Activated T-helper 17 cell treated with anti-CD3 and anti-CD28 coated beads, Interleukin-2, amount 50 U/mL, for 72 hours (primary cell): ENCODE measurements at regions not wholly inside any gene's neighbourhood (a gene's known extent, or its start where the extent isn't known, plus 50 kb on each side); places are given as distances from the start of the nearest gene placed in this dataset.
"Not testable (repeated sequence)": the region's sequence is repeated elsewhere in the genome, so short reads cannot be mapped to it uniquely, and the experiment has no call there.

Source experiments
- ATAC-seq: fragments of 150-1000 bp; cut with Tn5 transposase; replicated peaks from 2 replicates; pipeline ENCODE4 v1.10.0; 2021; ENCODE audit warnings: mild to moderate bottlenecking, moderate library complexity
- H3K27ac Mint-ChIP-seq: one replicate; pipeline ENCODE4 v1.8.0; 2022; ENCODE audit warnings: mixed read lengths
- H3K27me3 Mint-ChIP-seq: one replicate; pipeline ENCODE4 v1.8.0; 2022; ENCODE audit warnings: mixed read lengths
- H3K36me3 Mint-ChIP-seq: one replicate; pipeline ENCODE4 v1.8.0; 2022; ENCODE audit warnings: low read depth, mild to moderate bottlenecking, mixed read lengths
- H3K4me1 Mint-ChIP-seq: one replicate; pipeline ENCODE4 v1.8.0; 2022; ENCODE audit warnings: mixed read lengths
- H3K4me3 Mint-ChIP-seq: one replicate; pipeline ENCODE4 v1.8.0; 2022; ENCODE audit warnings: mild to moderate bottlenecking, mixed read lengths
- H3K9me3 Mint-ChIP-seq: one replicate; pipeline ENCODE4 v1.8.0; 2022; ENCODE audit warnings: mixed read lengths

GRCh38 chr17:79560527-79560926, 50.3 kb downstream of the RBFOX3 start:
- Mint-ChIP-seq H3K36me3 (no peaks in the 10 kb centered on the region), H3K27me3 (peaks cover 48% of the 10 kb centered on the region), H3K4me1 (peaks cover 4% of the 10 kb centered on the region), H3K27ac (no peak overlapping the region), H3K9me3 (no peaks in the 10 kb centered on the region), H3K4me3 (no peak overlapping the region)
- ATAC-seq, result no peak

DNA sequence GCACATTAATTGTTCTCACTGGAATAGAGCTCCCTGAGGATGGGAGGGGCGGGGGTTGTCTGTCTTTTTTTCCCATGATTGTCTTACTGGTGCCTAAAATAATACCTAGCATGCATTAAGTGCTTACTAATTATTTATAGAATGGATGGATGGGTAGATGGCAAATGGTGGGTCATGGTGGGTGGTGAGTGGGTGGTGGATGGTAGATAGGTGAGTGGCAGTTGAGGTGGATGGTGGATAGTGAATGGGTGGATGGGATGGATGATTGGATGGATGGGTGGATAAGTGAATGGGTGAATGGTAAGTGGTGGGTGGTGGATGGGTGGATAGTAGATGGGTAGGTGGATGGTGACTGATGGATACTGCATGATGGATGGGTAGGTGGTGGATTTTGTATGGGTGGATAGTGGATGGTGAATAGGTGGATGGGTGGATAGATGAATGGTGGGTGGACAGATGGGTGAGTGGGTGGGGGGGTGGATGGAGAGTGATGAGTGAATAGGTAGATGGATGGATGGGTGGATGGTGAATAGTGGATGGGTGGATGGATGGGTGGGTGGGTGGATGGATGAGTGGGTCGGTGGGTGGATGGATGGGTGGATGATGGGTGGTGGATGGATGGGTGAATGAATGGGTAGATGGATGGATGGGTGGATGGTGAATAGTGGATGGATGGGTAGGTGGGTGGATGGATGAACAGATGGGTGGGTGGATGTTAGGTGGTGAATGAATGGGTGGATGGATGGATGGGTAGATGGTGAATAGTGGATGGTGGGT, 51.6 kb downstream of the RBFOX3 start:
- no peak for ATAC-seq
- Mint-ChIP-seq H3K4me3 (no peak overlapping the region), H3K4me1 (peaks cover 4% of the 10 kb centered on the region), H3K27ac (no peak overlapping the region), H3K9me3 (no peaks in the 10 kb centered on the region), H3K27me3 (peaks cover 47% of the 10 kb centered on the region), H3K36me3 (no peaks in the 10 kb centered on the region)

GRCh38 chr17:79558091-79558900, 52.6 kb downstream of the RBFOX3 start:
- no peak for ATAC-seq
- Mint-ChIP-seq H3K4me3 (no peak overlapping the region), H3K9me3 (no peaks in the 10 kb centered on the region), H3K36me3 (no peaks in the 10 kb centered on the region), H3K27ac (no peak overlapping the region), H3K27me3 (peaks cover 37% of the 10 kb centered on the region), H3K4me1 (peaks cover 4% of the 10 kb centered on the region)

- H3K27me3 Mint-ChIP-seq, result peaks cover 37% of the 10 kb centered on the region
- no peaks in the 10 kb centered on the region for H3K36me3 Mint-ChIP-seq
- peaks cover 4% of the 10 kb centered on the region for H3K4me1 Mint-ChIP-seq
- H3K9me3 Mint-ChIP-seq, result no peaks in the 10 kb centered on the region
- no peak overlapping the region for H3K4me3 Mint-ChIP-seq
- no peak for ATAC-seq
- no peak overlapping the region for H3K27ac Mint-ChIP-seq
Observed at GRCh38 chr17:79557276-79558090, 53.4 kb downstream of the RBFOX3 start.

GRCh38 chr17:79556271-79556670, 54.6 kb downstream of the RBFOX3 start:
- no peak for ATAC-seq
- H3K27ac Mint-ChIP-seq, result no peak overlapping the region
- peaks cover 30% of the 10 kb centered on the region for H3K27me3 Mint-ChIP-seq

DNA sequence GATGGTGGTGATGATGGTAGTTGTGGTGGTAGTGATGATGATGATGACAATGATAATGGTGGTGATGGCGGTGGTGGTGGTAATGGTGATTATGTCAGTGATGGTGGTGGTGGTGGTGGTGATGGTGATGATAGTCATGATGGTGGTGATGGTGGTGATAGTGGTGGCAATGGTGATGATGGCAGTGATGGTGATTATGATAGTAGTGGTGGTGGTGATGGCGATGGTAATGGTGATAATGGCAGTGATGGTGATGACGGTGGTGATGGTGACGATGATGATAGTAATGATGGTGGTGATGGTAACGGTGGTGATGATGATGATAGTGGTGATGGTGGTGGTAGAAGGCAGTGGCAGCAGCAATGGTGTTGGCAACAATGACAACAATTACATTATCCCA, 55.3 kb downstream of the RBFOX3 start:
- Mint-ChIP-seq H3K4me3 (no peak overlapping the region), H3K9me3 (no peaks in the 10 kb centered on the region), H3K27ac (no peak overlapping the region), H3K4me1 (peaks cover 4% of the 10 kb centered on the region), H3K27me3 (peaks cover 26% of the 10 kb centered on the region), H3K36me3 (no peaks in the 10 kb centered on the region)
- no peak for ATAC-seq

More at GRCh38 chr17:79556271-79556670, 54.6 kb downstream of the RBFOX3 start:
- Mint-ChIP-seq H3K4me1 (peaks cover 4% of the 10 kb centered on the region), H3K4me3 (no peak overlapping the region), H3K9me3 (no peaks in the 10 kb centered on the region), H3K36me3 (no peaks in the 10 kb centered on the region)

DNA sequence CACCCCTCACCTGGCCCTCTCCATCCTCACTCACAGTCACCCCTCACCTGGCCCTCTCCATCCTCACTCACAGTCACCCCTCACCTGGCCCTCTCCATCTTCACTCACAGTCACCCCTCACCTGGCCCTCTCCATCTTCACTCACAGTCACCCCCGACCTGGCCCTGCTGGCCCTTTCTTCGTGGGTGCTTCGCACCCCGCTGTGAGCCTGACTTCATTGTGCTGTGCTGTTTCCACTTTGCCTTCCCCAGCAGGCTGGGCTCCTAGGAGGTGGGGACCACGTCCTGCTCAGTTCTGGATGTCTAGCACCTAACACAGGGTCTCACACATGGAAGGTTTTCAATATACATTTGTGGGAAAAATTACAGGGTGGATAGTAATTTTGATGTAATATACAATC, 56.5 kb downstream of the RBFOX3 start:
- ATAC-seq, H3K36me3 Mint-ChIP-seq, H3K27ac Mint-ChIP-seq, H3K4me3 Mint-ChIP-seq, H3K9me3 Mint-ChIP-seq, H3K4me1 Mint-ChIP-seq: not testable (repeated sequence)
- peaks cover 28% of the 10 kb centered on the region for H3K27me3 Mint-ChIP-seq

GRCh38 chr17:79552824-79553223, 58.0 kb downstream of the RBFOX3 start:
- peaks cover 4% of the 10 kb centered on the region for H3K4me1 Mint-ChIP-seq
- ATAC-seq, result no peak
- H3K27me3 Mint-ChIP-seq, result peaks cover 20% of the 10 kb centered on the region
- H3K9me3 Mint-ChIP-seq, result no peaks in the 10 kb centered on the region
- no peak overlapping the region for H3K4me3 Mint-ChIP-seq
- H3K27ac Mint-ChIP-seq, result no peak overlapping the region
- no peaks in the 10 kb centered on the region for H3K36me3 Mint-ChIP-seq

GRCh38 chr17:79552405-79552804, 58.4 kb downstream of the RBFOX3 start:
- Mint-ChIP-seq H3K27ac (no peak overlapping the region), H3K4me3 (no peak overlapping the region), H3K9me3 (no peaks in the 10 kb centered on the region), H3K36me3 (no peaks in the 10 kb centered on the region), H3K27me3 (peaks cover 15% of the 10 kb centered on the region), H3K4me1 (peaks cover 4% of the 10 kb centered on the region)
- no peak for ATAC-seq

GRCh38 chr17:79549141-79549915, 61.5 kb downstream of the RBFOX3 start:
- no peaks in the 10 kb centered on the region for H3K9me3 Mint-ChIP-seq
- H3K4me3 Mint-ChIP-seq, result no peak overlapping the region
- H3K36me3 Mint-ChIP-seq, result no peaks in the 10 kb centered on the region
- no peak overlapping the region for H3K27ac Mint-ChIP-seq
- ATAC-seq, result no peak
- H3K27me3 Mint-ChIP-seq, result peaks cover 21% of the 10 kb centered on the region
- no peaks in the 10 kb centered on the region for H3K4me1 Mint-ChIP-seq

- Mint-ChIP-seq H3K36me3 (no peaks in the 10 kb centered on the region), H3K4me3 (no peak overlapping the region), H3K9me3 (no peaks in the 10 kb centered on the region), H3K27me3 (peaks cover 25% of the 10 kb centered on the region), H3K4me1 (no peaks in the 10 kb centered on the region), H3K27ac (no peak overlapping the region)
- no peak for ATAC-seq
Observed at GRCh38 chr17:79548116-79548515, 62.7 kb downstream of the RBFOX3 start.

- Mint-ChIP-seq H3K27ac (no peak overlapping the region), H3K9me3 (no peaks in the 10 kb centered on the region), H3K27me3 (peaks cover 28% of the 10 kb centered on the region), H3K4me3 (no peak overlapping the region), H3K36me3 (no peaks in the 10 kb centered on the region), H3K4me1 (no peaks in the 10 kb centered on the region)
- no peak for ATAC-seq
Observed at GRCh38 chr17:79547586-79547985, 63.3 kb downstream of the RBFOX3 start.

- not testable (repeated sequence) for H3K27ac Mint-ChIP-seq, H3K9me3 Mint-ChIP-seq, ATAC-seq, H3K4me1 Mint-ChIP-seq, H3K4me3 Mint-ChIP-seq, H3K36me3 Mint-ChIP-seq
- peaks cover 28% of the 10 kb centered on the region for H3K27me3 Mint-ChIP-seq
Observed at GRCh38 chr17:79547171-79547570, 63.7 kb downstream of the RBFOX3 start.

- no peaks in the 10 kb centered on the region for H3K9me3 Mint-ChIP-seq
- peaks cover 28% of the 10 kb centered on the region for H3K27me3 Mint-ChIP-seq
- no peaks in the 10 kb centered on the region for H3K4me1 Mint-ChIP-seq
- ATAC-seq, result no peak
- no peak overlapping the region for H3K27ac Mint-ChIP-seq
- no peak overlapping the region for H3K4me3 Mint-ChIP-seq
- H3K36me3 Mint-ChIP-seq, result no peaks in the 10 kb centered on the region
Observed at GRCh38 chr17:79546386-79546785, 64.5 kb downstream of the RBFOX3 start.
